HepG2 (cell line): ENCODE measurements at regions not wholly inside any gene's neighbourhood (a gene's known extent, or its start where the extent isn't known, plus 50 kb on each side); places are given as distances from the start of the nearest gene placed in this dataset.
A peak's percentile ranks its signal among the peaks of the same experiment; 100 is the strongest.

Source experiments
- ATAC-seq: fragments of 200-7000 bp; cut with Tn5 transposase; 3 replicates; pipeline ENCODE4 v1.9.1; 2020; ENCODE audit warnings: mild to moderate bottlenecking, moderate library complexity
- BruUV-seq: library from RNA; stranded (reverse); fragments of 400-500 nt; replicated peaks from 2 replicates; lab custom pipeline; 2021; lab: Mats Ljungman, UMichigan
- CTCF ChIA-PET: fragments of 300-600 bp; formaldehyde crosslinking; extraction: SDS; loops from one replicate; lab custom pipeline; 2021; ENCODE audit warnings: low total read pairs, inconsistent platforms, low intra/inter-chr PET ratio; lab: Yijun Ruan, JAX
- POLR2A ChIA-PET: fragments of 350-600 bp; sonication (Branson Sonifier 250); formaldehyde crosslinking; loops from one replicate; lab custom pipeline; 2020; ENCODE audit warnings: antibody characterized with exemption, inconsistent platforms; lab: Yijun Ruan, JAX
- DNase-seq: peaks from one replicate; pipeline ENCODE4 v3.0.0-alpha.2; 2015; ENCODE audit warnings: low spot score
- FAIRE-seq: peaks from 3 replicates; lab custom pipeline; 2011; peaks lifted over from hg19 to GRCh38; lab: Jason Lieb, UNC
- H2AFZ ChIP-seq: one replicate; pipeline ENCODE4 v1.6.1; 2011; ENCODE audit warnings: low read length, inconsistent platforms
- H3K27ac ChIP-seq: fragments of 300-600 bp; 3 replicates; pipeline ENCODE4 v1.8.0; 2011; ENCODE audit warnings: mixed run types, mild to moderate bottlenecking, mixed read lengths, low read length, inconsistent platforms; ENCODE audit not compliant: insufficient read depth; ENCODE audit errors: extremely low read length
- H3K27me3 ChIP-seq, 2 experiments: fragments of 200-600 bp in 1 of 2; 2 replicates in 1 of 2; 3 replicates in 1 of 2; pipeline versions ENCODE4 v1.6.0 to v1.8.0; 2011; ENCODE audit warnings: low read length in 2 of 2, mild to moderate bottlenecking in 2 of 2, moderate library complexity in 2 of 2, inconsistent platforms in 1 of 2; ENCODE audit not compliant: insufficient read depth in 2 of 2, control insufficient read depth in 1 of 2
- H3K36me3 ChIP-seq, 2 experiments: fragments of 200-600 bp in 1 of 2; replicated peaks in 1 of 2; 2 replicates in 1 of 2; 3 replicates in 1 of 2; pipeline versions ENCODE4 v1.5.1 to v1.8.0; 2011; ENCODE audit warnings: low read length in 2 of 2, inconsistent platforms in 1 of 2; ENCODE audit not compliant: insufficient read depth in 2 of 2, control insufficient read depth in 1 of 2
- H3K4me1 ChIP-seq: 2 replicates; pipeline ENCODE4 v1.5.1; 2012; ENCODE audit warnings: low read length, inconsistent platforms; ENCODE audit not compliant: insufficient read depth
- H3K4me2 ChIP-seq: 2 replicates; pipeline ENCODE4 v1.6.0; 2011; ENCODE audit warnings: low read depth, low read length, inconsistent platforms
- H3K4me3 ChIP-seq, 3 experiments: fragments of 200-600 bp in 1 of 3; sonication (generic), shearing (Covaris generic) in 1 of 3; replicated peaks in 1 of 3; 2 replicates each; pipeline ENCODE4 v1.5.1; 2011 to 2016; ENCODE audit warnings: low read length in 3 of 3, inconsistent platforms in 2 of 3, low read depth in 2 of 3, mild to moderate bottlenecking in 2 of 3, control low read depth in 1 of 3, mixed read lengths in 1 of 3; ENCODE audit not compliant: insufficient read depth in 1 of 3
- H3K79me2 ChIP-seq: one replicate; pipeline ENCODE4 v1.6.1; 2011; ENCODE audit warnings: low read length, inconsistent platforms; ENCODE audit not compliant: insufficient read depth
- H3K9ac ChIP-seq: 2 replicates; pipeline ENCODE4 v1.6.0; 2011; ENCODE audit warnings: mild to moderate bottlenecking, low read depth, low read length, inconsistent platforms; ENCODE audit not compliant: insufficient read depth
- H3K9me3 ChIP-seq: 2 replicates; pipeline ENCODE4 v1.5.1; 2012; ENCODE audit warnings: mild to moderate bottlenecking, low read length
- H4K20me1 ChIP-seq: 2 replicates; pipeline ENCODE4 v1.6.0; 2011; ENCODE audit warnings: inconsistent platforms, mild to moderate bottlenecking, low read length, moderate library complexity; ENCODE audit not compliant: insufficient read depth
- AHDC1 ChIP-seq: sonication (generic); formaldehyde crosslinking; IDR thresholded peaks from 2 replicates; pipeline ENCODE4 v1.5.1; 2020; ENCODE audit warnings: mild to moderate bottlenecking, missing genetic modification reagents, borderline replicate concordance
- DBP ChIP-seq: sonication (generic); formaldehyde crosslinking; IDR thresholded peaks from 2 replicates; pipeline ENCODE4 v1.4.0; 2020; ENCODE audit warnings: missing genetic modification reagents; ENCODE audit errors: not compliant biosample characterization
- KDM3A ChIP-seq: IDR thresholded peaks from 2 replicates; pipeline ENCODE4 v1.6.1; 2018; ENCODE audit warnings: low read depth, missing compliant biosample characterization
- RBAK ChIP-seq: sonication (generic); formaldehyde crosslinking; IDR thresholded peaks from 2 replicates; pipeline ENCODE4 v1.5.1; 2020; ENCODE audit warnings: mild to moderate bottlenecking, missing genetic modification reagents
- SAP130 ChIP-seq: IDR thresholded peaks from 2 replicates; pipeline ENCODE4 v1.6.1; 2016; ENCODE audit warnings: low read depth
- TARDBP ChIP-seq: sonication (generic); formaldehyde crosslinking; IDR thresholded peaks from 2 replicates; pipeline ENCODE4 v1.8.0; 2022; ENCODE audit warnings: mild to moderate bottlenecking, missing genetic modification reagents
- ZNF12 ChIP-seq: sonication (generic); formaldehyde crosslinking; IDR thresholded peaks from 2 replicates; pipeline ENCODE4 v1.5.0; 2020; ENCODE audit warnings: missing genetic modification reagents
- WGBS: methylation state at CpG from one replicate; pipeline ENCODE4 v1.1.6; 2017; ENCODE audit warnings: low lambda C conversion rate; 5-methylcytosine and 5-hydroxymethylcytosine counted together
- in situ Hi-C: cut with HindIII; loops from 2 replicates; pipeline ENCODE4 v1.10.0; 2017; ENCODE audit warnings: low pct_unique_long_range_greater_than_20kb; ENCODE audit not compliant: extremely low pct_ligation_motif_present
- intact Hi-C: fragments of 100-400 bp; cut with micrococcal nuclease; formaldehyde crosslinking; loops from one replicate; pipeline ENCODE4 v1.10.0; 2022; ENCODE audit not compliant: unreplicated experiment

GRCh38 chr5:126695091-126695490 is 81.8 kb upstream of the LMNB1 start (continued):
- TF ChIP-seq SAP130 (CRISPR knock-in tag): no peak
- TF ChIP-seq TARDBP (CRISPR knock-in tag): no peak

- no peak for ATAC-seq
- WGBS: 50% methylated on average over 1 of the region's 1 CpG
- no peak overlapping the region for H3K4me3 ChIP-seq
- TF ChIP-seq ZNF12 (CRISPR knock-in tag) (peak; percentile 73), RBAK (CRISPR knock-in tag) (peak; percentile 73; the same call in 1 of the 2 replicates), KDM3A (CRISPR knock-in tag) (no peak)
- H3K9me3 ChIP-seq: no peaks in the 10 kb centered on the region
- in situ Hi-C loops: no loop called here
- POLR2A ChIA-PET: no interaction called here
- FAIRE-seq: no peak
- no peaks in the 10 kb centered on the region for H4K20me1 ChIP-seq
- CTCF ChIA-PET: no interaction called here
- H3K9ac ChIP-seq: no peak overlapping the region
- no TSS peak for BruUV-seq
- H3K27ac ChIP-seq: no peak overlapping the region
- DNase-seq: no peak
- H3K79me2 ChIP-seq: no peaks in the 10 kb centered on the region
- no peak overlapping the region for H3K4me2 ChIP-seq
- no peaks in the 10 kb centered on the region for H3K27me3 ChIP-seq
- no peaks in the 10 kb centered on the region for H3K36me3 ChIP-seq
- 0 out of 2 replicates have a peak, but pooled peaks cover 5% of the 10 kb centered on the region for H3K4me1 ChIP-seq
- intact Hi-C loops: no loop called here
- no peak overlapping the region for H2AFZ ChIP-seq
Measured at GRCh38 chr5:126707080-126707479, 69.9 kb upstream of the LMNB1 start.

GRCh38 chr5:126715765-126716164 is 61.2 kb upstream of the LMNB1 start:
- Histone ChIP-seq H3K4me2 (no peak overlapping the region), H3K9me3 (no peaks in the 10 kb centered on the region), H3K27ac (no peak overlapping the region), H4K20me1 (no peaks in the 10 kb centered on the region), H3K4me1 (no peaks in the 10 kb centered on the region), H3K36me3 (no peaks in the 10 kb centered on the region), H3K79me2 (no peaks in the 10 kb centered on the region), H3K27me3 (no peaks in the 10 kb centered on the region), H3K9ac (no peak overlapping the region), H2AFZ (no peak overlapping the region), H3K4me3 (no peak overlapping the region)
- DNase-seq (no peak), ATAC-seq (no peak), FAIRE-seq (no peak)
- 25% methylated on average over 3 of the region's 3 CpGs for WGBS
- intact Hi-C loops (no loop called here), in situ Hi-C loops (no loop called here)
- POLR2A ChIA-PET: no interaction called here
- BruUV-seq: no TSS peak
- CTCF ChIA-PET: no interaction called here
- TF ChIP-seq DBP (CRISPR knock-in tag) (no peak), AHDC1 (CRISPR knock-in tag) (no peak)
